Activated CD8-positive, alpha-beta T cell treated with anti-CD3 and anti-CD28 coated beads for 36 hours (primary cell): ENCODE measurements at regions not wholly inside any gene's neighbourhood (a gene's known extent, or its start where the extent isn't known, plus 50 kb on each side); places are given as distances from the start of the nearest gene placed in this dataset.
A peak's percentile ranks its signal among the peaks of the same experiment; 100 is the strongest.

Experiments
- ATAC-seq: fragments of 200-7000 bp; cut with Tn5 transposase; one replicate; pipeline ENCODE4 v1.10.0; 2021; ENCODE audit warnings: mild to moderate bottlenecking, moderate library complexity
- CTCF ChIA-PET: fragments of 350-600 bp; sonication (Branson Sonifier 250); formaldehyde crosslinking; loops from one replicate; lab custom pipeline; 2021; ENCODE audit warnings: antibody characterized with exemption; lab: Charles Lee
- POLR2A ChIA-PET: fragments of 350-600 bp; sonication (Branson Sonifier 250); formaldehyde crosslinking; loops from one replicate; lab custom pipeline; 2021; ENCODE audit warnings: antibody characterized with exemption; lab: Charles Lee
- DNase-seq: peaks from one replicate; pipeline ENCODE4 v3.0.0-alpha.2; 2020
- H3K27ac Mint-ChIP-seq: one replicate; pipeline ENCODE4 v1.8.0; 2021; ENCODE audit warnings: mild to moderate bottlenecking, mixed read lengths
- H3K27me3 Mint-ChIP-seq: one replicate; pipeline ENCODE4 v1.8.0; 2021; ENCODE audit warnings: mixed read lengths
- H3K36me3 Mint-ChIP-seq: one replicate; pipeline ENCODE4 v1.8.0; 2021; ENCODE audit warnings: low read depth, mixed read lengths
- H3K4me1 Mint-ChIP-seq: one replicate; pipeline ENCODE4 v1.8.0; 2021; ENCODE audit warnings: low read depth, mixed read lengths
- H3K4me3 Mint-ChIP-seq: one replicate; pipeline ENCODE4 v1.8.0; 2021; ENCODE audit warnings: mild to moderate bottlenecking, moderate library complexity, mixed read lengths
- H3K9me3 Mint-ChIP-seq: one replicate; pipeline ENCODE4 v1.8.0; 2021; ENCODE audit warnings: mixed read lengths
- CTCF ChIP-seq: fragments of 200-600 bp; IDR thresholded peaks from one replicate; pipeline ENCODE4 v1.8.0; 2022; ENCODE audit warnings: antibody characterized with exemption, mild to moderate bottlenecking
- intact Hi-C: fragments of 100-400 bp; cut with micrococcal nuclease; formaldehyde crosslinking; loops from one replicate; pipeline ENCODE4 v1.10.0; 2022

GRCh38 chr4:79540143-79540542 is 132.1 kb upstream of the GK2 start:
- ATAC-seq (no peak), DNase-seq (no peak)
- no peaks in the 10 kb centered on the region for H3K36me3 Mint-ChIP-seq
- no peak overlapping the region for H3K27ac Mint-ChIP-seq
- no peak for TF ChIP-seq CTCF
- intact Hi-C loops, result no loop called here
- no peak overlapping the region for H3K4me3 Mint-ChIP-seq
- CTCF ChIA-PET, result interaction anchor here (1.8 kb wide), 1 partner anchor 10 kb away, joined by 5 read pairs; no protein-coding TSS in a partner anchor
- POLR2A ChIA-PET, result no interaction called here
- H3K27me3 Mint-ChIP-seq, result no peaks in the 10 kb centered on the region
- no peaks in the 10 kb centered on the region for H3K9me3 Mint-ChIP-seq
- no peaks in the 10 kb centered on the region for H3K4me1 Mint-ChIP-seq

- intact Hi-C loops, result no loop called here
- H3K9me3 Mint-ChIP-seq, result no peaks in the 10 kb centered on the region
- ATAC-seq (no peak), DNase-seq (no peak)
- no peak overlapping the region for H3K27ac Mint-ChIP-seq
- no peaks in the 10 kb centered on the region for H3K4me1 Mint-ChIP-seq
- ChIA-PET POLR2A (no interaction called here), CTCF (no interaction called here)
- H3K4me3 Mint-ChIP-seq, result no peak overlapping the region
- no peaks in the 10 kb centered on the region for H3K27me3 Mint-ChIP-seq
- H3K36me3 Mint-ChIP-seq, result no peaks in the 10 kb centered on the region
- no peak for TF ChIP-seq CTCF
Observed at GRCh38 chr4:79535516-79535915, 127.5 kb upstream of the GK2 start.

GRCh38 chr4:79528241-79528706 is 120.2 kb upstream of the GK2 start:
- ATAC-seq, result peak; percentile 69

DNA sequence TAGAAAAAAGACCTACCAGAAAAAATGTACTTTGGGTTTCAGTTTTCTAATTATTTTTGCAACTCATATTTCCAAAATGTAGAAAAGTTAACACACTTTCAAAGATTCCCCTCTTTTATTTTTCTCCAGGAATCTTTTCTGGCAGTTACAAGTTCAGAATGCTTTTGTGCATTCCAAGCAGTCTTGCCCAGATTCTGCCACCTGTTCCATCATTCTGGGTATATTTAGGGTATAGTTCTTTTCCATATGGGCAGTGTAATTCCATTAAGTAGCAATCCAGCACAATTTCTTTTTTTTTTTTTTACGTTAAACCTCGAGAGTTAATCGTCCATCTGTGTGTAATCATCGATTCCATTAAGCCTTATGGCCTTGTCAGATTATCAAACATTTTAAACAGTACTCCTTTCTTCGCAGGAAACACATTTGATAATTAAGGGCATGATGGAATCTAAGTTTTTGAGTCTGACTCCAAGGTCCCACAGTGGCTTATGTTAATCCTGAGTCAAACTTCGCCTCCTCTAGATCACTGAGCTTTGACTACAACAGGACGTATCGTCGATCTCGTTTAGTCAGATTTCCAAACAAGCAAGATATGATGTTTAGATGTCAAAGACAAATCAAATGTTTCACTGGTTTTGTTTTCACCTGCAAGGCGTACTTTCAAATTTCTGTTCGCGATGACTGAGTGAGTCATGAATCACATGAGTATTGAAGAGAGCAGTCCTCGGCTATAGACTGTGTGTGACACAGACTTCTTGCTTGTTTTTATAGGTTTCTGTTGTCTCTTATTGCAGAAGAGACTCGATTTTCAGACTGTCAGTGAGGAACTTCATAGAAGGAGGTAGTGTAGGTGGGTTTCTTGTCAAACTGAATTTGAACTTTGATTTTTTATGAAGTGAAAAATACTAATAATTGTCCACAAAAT is 118.9 kb upstream of the GK2 start:
- DNase-seq, result no peak
- POLR2A ChIA-PET, result interaction anchor here (0.7 kb wide), 1 partner anchor 96 kb away, joined by 3 read pairs; no protein-coding TSS in a partner anchor
- Mint-ChIP-seq H3K27me3 (no peaks in the 10 kb centered on the region), H3K4me1 (peaks cover 7% of the 10 kb centered on the region), H3K9me3 (no peaks in the 10 kb centered on the region), H3K4me3 (no peak overlapping the region), H3K27ac (no peak overlapping the region), H3K36me3 (no peaks in the 10 kb centered on the region)
- CTCF ChIA-PET, result no interaction called here
- ATAC-seq, result no peak
- intact Hi-C loops, result no loop called here
- TF ChIP-seq CTCF, result no peak

More at GRCh38 chr4:79528241-79528706, 120.2 kb upstream of the GK2 start:
- no peak overlapping the region for H3K4me3 Mint-ChIP-seq
- ChIA-PET POLR2A (no interaction called here), CTCF (no interaction called here)
- no peaks in the 10 kb centered on the region for H3K27me3 Mint-ChIP-seq
- peaks cover 7% of the 10 kb centered on the region for H3K4me1 Mint-ChIP-seq
- TF ChIP-seq CTCF, result no peak
- intact Hi-C loops, result no loop called here
- peak overlapping the region; percentile 10 for H3K27ac Mint-ChIP-seq
- peak; percentile 27 for DNase-seq
- H3K36me3 Mint-ChIP-seq, result no peaks in the 10 kb centered on the region
- no peaks in the 10 kb centered on the region for H3K9me3 Mint-ChIP-seq

DNA sequence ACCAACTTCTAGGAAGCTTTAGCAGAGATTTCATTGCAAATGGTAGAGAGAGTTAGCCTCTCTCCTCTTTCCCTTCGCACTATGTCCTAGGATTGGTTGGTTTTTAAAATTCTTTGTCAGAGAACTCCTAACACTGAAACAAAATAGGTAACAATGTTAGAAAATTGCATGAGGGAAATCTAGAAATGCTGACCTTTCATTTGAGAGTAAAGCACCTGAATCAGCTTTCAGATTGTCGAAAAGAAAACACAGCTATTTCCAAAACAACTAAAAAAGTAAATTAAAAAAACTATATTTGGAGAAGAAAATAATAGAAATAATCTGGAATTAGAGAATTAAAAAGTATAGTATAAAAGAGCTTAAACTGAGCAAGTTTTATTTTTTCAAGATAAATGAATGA is 108.1 kb upstream of the GK2 start:
- H3K4me3 Mint-ChIP-seq, result no peak overlapping the region
- intact Hi-C loops, result no loop called here
- no peaks in the 10 kb centered on the region for H3K4me1 Mint-ChIP-seq
- ATAC-seq, result no peak
- CTCF ChIA-PET, result no interaction called here
- H3K9me3 Mint-ChIP-seq, result peaks cover 3% of the 10 kb centered on the region
- no peak for DNase-seq
- no peak overlapping the region for H3K27ac Mint-ChIP-seq
- H3K36me3 Mint-ChIP-seq, result no peaks in the 10 kb centered on the region
- POLR2A ChIA-PET, result no interaction called here
- no peak for TF ChIP-seq CTCF
- H3K27me3 Mint-ChIP-seq, result peaks cover 3% of the 10 kb centered on the region
